Upper lobe of right lung (tissue), 1 donor: ENCODE measurements at regions not wholly inside any gene's neighbourhood (a gene's known extent, or its start where the extent isn't known, plus 50 kb on each side); places are given as distances from the start of the nearest gene placed in this dataset.

Source experiments
- ATAC-seq: fragments of 200-7000 bp; cut with Tn5 transposase; one replicate; pipeline ENCODE4 v1.9.1; 2020; ENCODE audit warnings: mild to moderate bottlenecking, moderate library complexity
- DNase-seq: peaks from one replicate; pipeline ENCODE4 v3.0.0-alpha.2; 2020
- H3K27ac ChIP-seq: fragments of 200-600 bp; one replicate; pipeline ENCODE4 v1.8.0; 2022
- H3K27me3 ChIP-seq: fragments of 200-600 bp; one replicate; pipeline ENCODE4 v1.8.0; 2022; ENCODE audit warnings: mild to moderate bottlenecking
- H3K36me3 ChIP-seq: fragments of 200-600 bp; one replicate; pipeline ENCODE4 v1.8.0; 2022
- H3K4me1 ChIP-seq: fragments of 200-600 bp; one replicate; pipeline ENCODE4 v1.8.0; 2022
- H3K4me3 ChIP-seq: fragments of 200-600 bp; one replicate; pipeline ENCODE4 v1.8.0; 2022; ENCODE audit warnings: mild to moderate bottlenecking
- H3K9me3 ChIP-seq: fragments of 200-600 bp; one replicate; pipeline ENCODE4 v1.8.0; 2022
- CTCF ChIP-seq: fragments of 200-600 bp; IDR thresholded peaks from one replicate; pipeline ENCODE4 v1.8.0; 2022; ENCODE audit warnings: antibody characterized with exemption
- intact Hi-C: fragments of 100-400 bp; cut with DNase I; formaldehyde crosslinking; loops from one replicate; pipeline ENCODE4 v1.11.0; 2022
- donor health status: DM: no; HTN: yes; CAD: no; lungs with severe emphysema.

- Histone ChIP-seq H3K36me3 (no peaks in the 10 kb centered on the region), H3K27ac (no peak overlapping the region), H3K9me3 (no peaks in the 10 kb centered on the region), H3K27me3 (no peaks in the 10 kb centered on the region), H3K4me3 (no peak overlapping the region), H3K4me1 (no peaks in the 10 kb centered on the region)
- no peak for TF ChIP-seq CTCF
- intact Hi-C loops = no loop called here
- DNase-seq (no peak), ATAC-seq (no peak)
These were observed 1248.2 kb upstream of the CDH9 start for GRCh38 chr5:28286566-28286965.

- Histone ChIP-seq H3K27me3 (no peaks in the 10 kb centered on the region), H3K4me1 (no peaks in the 10 kb centered on the region), H3K9me3 (no peaks in the 10 kb centered on the region), H3K27ac (no peak overlapping the region), H3K36me3 (no peaks in the 10 kb centered on the region), H3K4me3 (no peak overlapping the region)
- intact Hi-C loops = no loop called here
- TF ChIP-seq CTCF = no peak
- no peak for DNase-seq
- ATAC-seq = no peak
These were observed 1246.4 kb upstream of the CDH9 start for GRCh38 chr5:28284788-28285187.

GRCh38 chr5:28281351-28281750, 1243.0 kb upstream of the CDH9 start:
- DNase-seq = no peak
- Histone ChIP-seq H3K27me3 (no peaks in the 10 kb centered on the region), H3K9me3 (no peaks in the 10 kb centered on the region), H3K4me3 (no peak overlapping the region), H3K36me3 (no peaks in the 10 kb centered on the region), H3K4me1 (no peaks in the 10 kb centered on the region), H3K27ac (no peak overlapping the region)
- intact Hi-C loops = no loop called here
- no peak for TF ChIP-seq CTCF
- ATAC-seq = no peak

- Histone ChIP-seq H3K4me3 (no peak overlapping the region), H3K27me3 (no peaks in the 10 kb centered on the region), H3K27ac (no peak overlapping the region), H3K4me1 (no peaks in the 10 kb centered on the region), H3K9me3 (no peaks in the 10 kb centered on the region), H3K36me3 (no peaks in the 10 kb centered on the region)
- ATAC-seq (no peak), DNase-seq (no peak)
- TF ChIP-seq CTCF = no peak
- intact Hi-C loops = no loop called here
These were observed 1237.5 kb upstream of the CDH9 start for GRCh38 chr5:28275931-28276330.

GRCh38 chr5:28269978-28270377, 1231.6 kb upstream of the CDH9 start:
- intact Hi-C loops = no loop called here
- Histone ChIP-seq H3K27me3 (no peaks in the 10 kb centered on the region), H3K4me3 (no peak overlapping the region), H3K4me1 (no peaks in the 10 kb centered on the region), H3K27ac (no peak overlapping the region), H3K36me3 (no peaks in the 10 kb centered on the region), H3K9me3 (no peaks in the 10 kb centered on the region)
- no peak for DNase-seq
- TF ChIP-seq CTCF = no peak
- no peak for ATAC-seq

- Histone ChIP-seq H3K4me3 (no peak overlapping the region), H3K36me3 (no peaks in the 10 kb centered on the region), H3K27me3 (no peaks in the 10 kb centered on the region), H3K4me1 (no peaks in the 10 kb centered on the region), H3K9me3 (no peaks in the 10 kb centered on the region), H3K27ac (no peak overlapping the region)
- ATAC-seq (no peak), DNase-seq (no peak)
- intact Hi-C loops = no loop called here
- TF ChIP-seq CTCF = no peak
These were observed 1227.5 kb upstream of the CDH9 start for GRCh38 chr5:28265877-28266276.
